ENCODE measurements at regions not wholly inside any gene's neighbourhood (a gene's known extent, or its start where the extent isn't known, plus 50 kb on each side); places are given as distances from the start of the nearest gene placed in this dataset.

DNA sequence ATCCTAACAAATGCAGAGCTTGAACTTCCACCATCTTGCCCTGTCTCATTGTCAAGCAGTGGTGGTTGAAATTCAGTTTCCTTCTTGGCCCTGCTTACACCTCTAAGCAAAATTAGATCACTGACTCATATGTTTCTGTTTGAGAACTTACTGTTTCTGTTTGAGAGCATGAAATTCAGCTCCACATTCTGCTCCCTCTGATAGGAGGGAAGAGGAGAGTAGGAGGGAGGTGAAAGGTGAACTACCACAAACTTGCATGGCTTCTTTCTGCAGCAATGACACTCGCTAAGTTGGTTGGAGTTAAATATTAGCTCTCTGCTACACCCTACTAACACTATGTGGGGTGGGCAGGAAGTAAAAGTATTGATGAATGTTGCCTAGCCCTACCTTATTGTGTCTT lies 117.8 kb upstream of the EDA2R start:
- POLR2A ChIA-PET (ENCODE audit: unreplicated experiment) = no interaction called here
- dilution Hi-C loops (cut with HindIII; ENCODE audit: low sequenced_read_pairs, unreplicated experiment) = no loop called here

More for the DNA sequence above, 117.8 kb upstream of the EDA2R start:
- H3K4ac ChIP-seq (ENCODE audit: low read depth, low read length) = no peak overlapping the region
- H3K4me2 ChIP-seq (ENCODE audit: low read depth, low read length) = no peak overlapping the region
- no peak overlapping the region for H2BK15ac ChIP-seq (ENCODE audit: low read depth, low read length)
- H2BK20ac ChIP-seq (ENCODE audit: low read depth, low read length) = no peak overlapping the region
- H3K79me1 ChIP-seq (ENCODE audit: low read depth in 1 of 2, low read length in 2 of 2) = no peaks in the 10 kb centered on the region
- H2AK5ac ChIP-seq (ENCODE audit: low read depth, low read length) = no peak overlapping the region
- no peak overlapping the region for H3K14ac ChIP-seq (replicated peaks; ENCODE audit: low read depth, low read length)
- H3K4me1 ChIP-seq (ENCODE audit: control insufficient read depth, insufficient read depth, low read length) = no peaks in the 10 kb centered on the region
- no peak overlapping the region for H3K18ac ChIP-seq (ENCODE audit: low read depth, low read length)
- no CpG with 5 or more reads among the region's 1 CpG for WGBS, 2 experiments (ENCODE audit: extremely low coverage in 2 of 2, insufficient read length in 1 of 2)
- intact Hi-C loops (cut with micrococcal nuclease) (no loop called here), in situ Hi-C loops (cut with MboI; ENCODE audit: low sequenced_read_pairs) (no loop called here)
- H3K9me3 ChIP-seq (ENCODE audit: control insufficient read depth, insufficient read depth, low read length) = no peaks in the 10 kb centered on the region
- H2AFZ ChIP-seq (replicated peaks; ENCODE audit: low read length, poor library complexity) = no peak overlapping the region
- no peak overlapping the region for H3K56ac ChIP-seq (ENCODE audit: extremely low read depth, insufficient read depth, low read length)
- BruUV-seq (replicated peaks) = no TSS peak
- no peak overlapping the region for H3K27ac ChIP-seq (ENCODE audit: insufficient read depth, low read length)
- H4K5ac ChIP-seq (ENCODE audit: low read depth, low read length) = no peak overlapping the region
- H4K91ac ChIP-seq (ENCODE audit: insufficient read depth, low read depth, low read length) = no peak overlapping the region
- no peak overlapping the region for H2BK5ac ChIP-seq (ENCODE audit: low read depth, low read length, poor library complexity, severe bottlenecking)
- H3K23ac ChIP-seq (ENCODE audit: low read depth, low read length) = no peak overlapping the region
- DNase-seq (no peak), ATAC-seq (ENCODE audit: low read depth) (no peak)
- no peak overlapping the region for H2BK120ac ChIP-seq (ENCODE audit: low read depth, low read length)
- TF ChIP-seq POLR2A (IDR thresholded peaks at IDR 0.05; ENCODE audit: low read depth, low read length) = no peak
- no peak for TF ChIP-seq RCOR1 (IDR thresholded peaks at IDR 0.05; ENCODE audit: insufficient replicate concordance, low read length)
- TF ChIP-seq FOS (IDR thresholded peaks at IDR 0.05; ENCODE audit: low read depth, low read length) = no peak
- no peak for TF ChIP-seq CHD1 (IDR thresholded peaks at IDR 0.05; ENCODE audit: low read depth, low read length)
- TF ChIP-seq, protein P1, sequence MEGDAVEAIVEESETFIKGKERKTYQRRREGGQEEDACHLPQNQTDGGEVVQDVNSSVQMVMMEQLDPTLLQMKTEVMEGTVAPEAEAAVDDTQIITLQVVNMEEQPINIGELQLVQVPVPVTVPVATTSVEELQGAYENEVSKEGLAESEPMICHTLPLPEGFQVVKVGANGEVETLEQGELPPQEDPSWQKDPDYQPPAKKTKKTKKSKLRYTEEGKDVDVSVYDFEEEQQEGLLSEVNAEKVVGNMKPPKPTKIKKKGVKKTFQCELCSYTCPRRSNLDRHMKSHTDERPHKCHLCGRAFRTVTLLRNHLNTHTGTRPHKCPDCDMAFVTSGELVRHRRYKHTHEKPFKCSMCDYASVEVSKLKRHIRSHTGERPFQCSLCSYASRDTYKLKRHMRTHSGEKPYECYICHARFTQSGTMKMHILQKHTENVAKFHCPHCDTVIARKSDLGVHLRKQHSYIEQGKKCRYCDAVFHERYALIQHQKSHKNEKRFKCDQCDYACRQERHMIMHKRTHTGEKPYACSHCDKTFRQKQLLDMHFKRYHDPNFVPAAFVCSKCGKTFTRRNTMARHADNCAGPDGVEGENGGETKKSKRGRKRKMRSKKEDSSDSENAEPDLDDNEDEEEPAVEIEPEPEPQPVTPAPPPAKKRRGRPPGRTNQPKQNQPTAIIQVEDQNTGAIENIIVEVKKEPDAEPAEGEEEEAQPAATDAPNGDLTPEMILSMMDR (conservative IDR thresholded peaks at IDR 0.05; ENCODE audit: low read depth, low read length) = no peak
- no peak for TF ChIP-seq RAD21 (IDR thresholded peaks at IDR 0.05; ENCODE audit: low read length)
- TF ChIP-seq BHLHE40 (IDR thresholded peaks at IDR 0.05; ENCODE audit: low read depth, low read length) = no peak
- no peak for TF ChIP-seq RFX5 (IDR thresholded peaks at IDR 0.05; ENCODE audit: low read depth, low read length)
- TF ChIP-seq MAFK (IDR thresholded peaks at IDR 0.05; ENCODE audit: low read depth, low read length) = no peak
- TF ChIP-seq, protein P2, sequence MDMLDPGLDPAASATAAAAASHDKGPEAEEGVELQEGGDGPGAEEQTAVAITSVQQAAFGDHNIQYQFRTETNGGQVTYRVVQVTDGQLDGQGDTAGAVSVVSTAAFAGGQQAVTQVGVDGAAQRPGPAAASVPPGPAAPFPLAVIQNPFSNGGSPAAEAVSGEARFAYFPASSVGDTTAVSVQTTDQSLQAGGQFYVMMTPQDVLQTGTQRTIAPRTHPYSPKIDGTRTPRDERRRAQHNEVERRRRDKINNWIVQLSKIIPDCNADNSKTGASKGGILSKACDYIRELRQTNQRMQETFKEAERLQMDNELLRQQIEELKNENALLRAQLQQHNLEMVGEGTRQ (IDR thresholded peaks at IDR 0.05; ENCODE audit: low read depth, low read length) = no peak
- TF ChIP-seq MAZ (IDR thresholded peaks at IDR 0.05; ENCODE audit: borderline replicate concordance, low read depth, low read length) = no peak
- TF ChIP-seq NFE2L2 (IDR thresholded peaks at IDR 0.05; ENCODE audit: low read depth, low read length) = no peak
- TF ChIP-seq MXI1 (IDR thresholded peaks at IDR 0.05; ENCODE audit: borderline replicate concordance, low read depth, low read length) = no peak
- no peak overlapping the region for H3K9ac ChIP-seq (ENCODE audit: low read depth, low read length)
- no peak overlapping the region for H3K4me3 ChIP-seq (ENCODE audit: insufficient read depth, low read depth, low read length)
- H3K27me3 ChIP-seq (ENCODE audit: control insufficient read depth, insufficient read depth, low read length) = no peaks in the 10 kb centered on the region
- H3K36me3 ChIP-seq (ENCODE audit: control insufficient read depth, insufficient read depth, low read length) = no peaks in the 10 kb centered on the region
- H4K8ac ChIP-seq (ENCODE audit: low read depth in 2 of 2, low read length in 2 of 2) = no peak overlapping the region
- no peak overlapping the region for H2AK9ac ChIP-seq (replicated peaks; ENCODE audit: low read depth, low read length, poor library complexity)
- CTCF ChIA-PET = interaction anchor here (1.3 kb wide), 1 partner anchor 27 kb away, joined by 3 read pairs; no protein-coding TSS in a partner anchor
- H3K9me1 ChIP-seq (ENCODE audit: insufficient read depth, low read length) = no peaks in the 10 kb centered on the region
- no peaks in the 10 kb centered on the region for H4K20me1 ChIP-seq (ENCODE audit: insufficient read depth, low read length)
